Brain microvascular endothelial cell (primary cell): ENCODE measurements at regions not wholly inside any gene's neighbourhood (a gene's known extent, or its start where the extent isn't known, plus 50 kb on each side); places are given as distances from the start of the nearest gene placed in this dataset.

ENCODE experiments used
- DNase-seq: peaks from one replicate; pipeline ENCODE4 v3.0.0-alpha.2; 2020
- H3K27ac ChIP-seq: fragments of 250-450 bp; sonication (Bioruptor Pico); 2 replicates; pipeline ENCODE4 v1.5.1; 2020; ENCODE audit warnings: mild to moderate bottlenecking, moderate library complexity
- H3K27me3 ChIP-seq: fragments of 250-450 bp; sonication (Bioruptor Pico); replicated peaks from 2 replicates; pipeline ENCODE4 v1.5.1; 2020; ENCODE audit warnings: mild to moderate bottlenecking
- H3K36me3 ChIP-seq: fragments of 250-450 bp; sonication (Bioruptor Pico); replicated peaks from 2 replicates; pipeline ENCODE4 v1.5.1; 2020; ENCODE audit warnings: mild to moderate bottlenecking
- H3K4me3 ChIP-seq: 2 replicates; pipeline ENCODE4 v1.5.1; 2011; ENCODE audit warnings: low read depth, mild to moderate bottlenecking, control low read depth, low read length, moderate library complexity
- CTCF ChIP-seq: IDR thresholded peaks from 2 replicates; pipeline ENCODE4 v1.5.1; 2011; ENCODE audit warnings: low read depth, mild to moderate bottlenecking, moderate library complexity, low read length, control low read depth, inconsistent platforms; ENCODE audit errors: missing control alignments
- in situ Hi-C: cut with HindIII; loops from 2 replicates; pipeline ENCODE4 v1.10.0; 2017; ENCODE audit warnings: low sequenced_read_pairs, low pct_ligation_motif_present

- TF ChIP-seq CTCF, result no peak
- Histone ChIP-seq H3K36me3 (no peaks in the 10 kb centered on the region), H3K4me3 (no peak overlapping the region), H3K27ac (peak overlapping the region; percentile 92), H3K27me3 (no peaks in the 10 kb centered on the region)
- in situ Hi-C loops, result no loop called here
- peak; percentile 55 for DNase-seq
These were observed 188.5 kb downstream of the LACC1 start for GRCh38 chr13:44068169-44068568.

GRCh38 chr13:44068737-44069136, 189.0 kb downstream of the LACC1 start:
- no peaks in the 10 kb centered on the region for H3K27me3 ChIP-seq
- no peaks in the 10 kb centered on the region for H3K36me3 ChIP-seq
- in situ Hi-C loops, result no loop called here
- no peak for TF ChIP-seq CTCF
- DNase-seq, result peak; percentile 64
- peak overlapping the region; percentile 92 for H3K27ac ChIP-seq
- H3K4me3 ChIP-seq, result no peak overlapping the region

- no peak for DNase-seq
- Histone ChIP-seq H3K27me3 (no peaks in the 10 kb centered on the region), H3K36me3 (no peaks in the 10 kb centered on the region), H3K27ac (no peak overlapping the region), H3K4me3 (no peak overlapping the region)
- in situ Hi-C loops, result no loop called here
- no peak for TF ChIP-seq CTCF
These were observed 192.8 kb downstream of the LACC1 start for GRCh38 chr13:44072536-44072935.

GRCh38 chr13:44074611-44075010, 194.9 kb downstream of the LACC1 start:
- H3K27ac ChIP-seq, result no peak overlapping the region
- H3K27me3 ChIP-seq, result no peaks in the 10 kb centered on the region
- in situ Hi-C loops, result no loop called here
- H3K4me3 ChIP-seq, result no peak overlapping the region
- H3K36me3 ChIP-seq, result no peaks in the 10 kb centered on the region
- no peak for TF ChIP-seq CTCF
- no peak for DNase-seq

GRCh38 chr13:44075113-44075512, 195.4 kb downstream of the LACC1 start:
- in situ Hi-C loops, result no loop called here
- no peak overlapping the region for H3K4me3 ChIP-seq
- no peak overlapping the region for H3K27ac ChIP-seq
- no peaks in the 10 kb centered on the region for H3K27me3 ChIP-seq
- no peaks in the 10 kb centered on the region for H3K36me3 ChIP-seq
- no peak for DNase-seq
- no peak for TF ChIP-seq CTCF

GRCh38 chr13:44078806-44079376, 199.2 kb downstream of the LACC1 start:
- Histone ChIP-seq H3K27ac (no peak overlapping the region), H3K27me3 (no peaks in the 10 kb centered on the region), H3K4me3 (no peak overlapping the region), H3K36me3 (no peaks in the 10 kb centered on the region)
- no peak for TF ChIP-seq CTCF
- no peak for DNase-seq
- in situ Hi-C loops, result no loop called here
